ENCODE measurements at regions not wholly inside any gene's neighbourhood (a gene's known extent, or its start where the extent isn't known, plus 50 kb on each side); places are given as distances from the start of the nearest gene placed in this dataset.

DNA sequence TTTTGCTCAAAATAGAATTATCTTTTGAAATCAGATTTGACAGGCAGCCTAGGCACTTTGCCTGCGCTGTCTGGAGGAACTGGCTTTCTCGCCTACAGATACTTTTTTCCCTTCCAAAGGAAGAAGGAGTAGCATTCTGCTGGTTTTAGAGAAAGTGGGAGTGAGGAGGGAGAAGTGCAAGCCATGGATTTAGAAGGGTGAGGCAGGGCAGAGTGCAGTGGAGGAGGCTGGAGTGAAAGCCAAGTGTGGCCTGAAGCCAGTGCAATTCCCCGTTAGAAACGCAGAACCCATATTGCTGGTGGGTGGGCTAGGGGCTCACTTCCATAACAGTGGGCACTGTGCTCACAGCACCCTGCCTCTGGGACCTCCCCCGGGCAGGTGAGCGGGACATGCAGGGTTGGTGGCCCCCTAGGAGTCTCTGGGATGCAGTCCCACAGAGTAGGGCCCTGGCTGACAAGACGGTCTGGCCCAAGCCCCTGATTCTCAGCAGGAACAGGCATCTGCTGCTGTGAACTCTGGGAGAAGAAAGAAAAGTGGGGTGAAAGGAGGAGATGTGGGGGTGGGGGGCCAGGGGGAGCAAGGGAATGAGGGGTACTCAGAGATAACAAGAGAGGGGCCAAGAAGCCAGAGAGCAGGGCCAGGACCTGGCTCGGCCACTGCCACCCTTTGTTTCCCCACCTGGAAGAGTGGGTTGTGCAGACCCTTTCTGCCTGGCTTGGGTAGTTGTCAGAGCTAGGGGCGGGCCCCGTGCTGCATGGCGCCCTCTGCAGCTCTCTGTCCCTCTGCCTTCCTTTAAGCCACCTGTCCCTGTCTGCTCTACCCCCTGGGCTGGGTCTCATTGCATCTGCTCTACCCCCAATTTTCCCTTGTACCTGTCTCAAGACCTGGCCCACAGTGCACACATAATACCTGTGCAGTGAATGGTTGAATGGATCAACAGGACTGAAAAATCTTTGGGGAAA, 273.5 kb upstream of the HS6ST1 start:
- H3K4me1 ChIP-seq (ENCODE audit: control insufficient read depth, insufficient read depth, low read length, poor library complexity, severe bottlenecking) = no peaks in the 10 kb centered on the region
- H3K27me3 ChIP-seq (ENCODE audit: control insufficient read depth, insufficient read depth, low read length) = no peaks in the 10 kb centered on the region
- no peak for DNase-seq
- no peaks in the 10 kb centered on the region for H3K36me3 Mint-ChIP-seq
- H3K4me1 Mint-ChIP-seq = no peaks in the 10 kb centered on the region
- no peak overlapping the region for H3K27ac Mint-ChIP-seq
- no peak overlapping the region for H3K4me3 ChIP-seq (ENCODE audit: low read depth, low read length)
- ATAC-seq (ENCODE audit: low read depth in 2 of 2) = no peak
- H3K4me3 Mint-ChIP-seq = no peak overlapping the region
- H3K9me3 ChIP-seq (ENCODE audit: control insufficient read depth in 2 of 2, low read length in 2 of 2) = no peaks in the 10 kb centered on the region
- H3K9me3 Mint-ChIP-seq = peaks cover 0 to 4% (median 0%) of the 10 kb centered on the region in 7 donors
- H3K27me3 Mint-ChIP-seq = peaks cover 13% of the 10 kb centered on the region
- no peak overlapping the region for H3K27ac ChIP-seq (ENCODE audit: insufficient read depth, low read length, poor library complexity, severe bottlenecking)
- H3K36me3 ChIP-seq (ENCODE audit: control insufficient read depth, insufficient read depth, low read length) = no peaks in the 10 kb centered on the region

DNA sequence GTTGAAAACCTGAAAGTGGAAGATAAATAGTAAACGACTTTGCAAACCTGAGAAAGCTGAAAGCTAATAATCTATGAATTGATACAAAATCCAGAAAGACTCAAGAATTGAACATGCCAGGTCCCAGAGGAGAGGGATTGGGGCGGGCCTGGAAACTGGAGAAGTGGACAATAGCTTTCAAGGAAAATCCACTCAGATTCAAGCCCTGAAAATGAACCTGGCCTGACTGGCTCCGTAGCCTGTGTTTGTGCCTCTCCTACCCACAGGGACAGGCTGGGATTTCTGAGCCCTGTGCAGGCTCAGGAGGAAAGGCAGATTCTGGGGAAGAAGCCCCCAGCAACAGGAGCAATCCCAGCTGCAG, 274.8 kb upstream of the HS6ST1 start:
- DNase-seq (no peak), ATAC-seq (ENCODE audit: low read depth in 2 of 2) (no peak)
- H3K36me3 ChIP-seq (ENCODE audit: control insufficient read depth, insufficient read depth, low read length) = no peaks in the 10 kb centered on the region
- H3K36me3 Mint-ChIP-seq = no peaks in the 10 kb centered on the region
- H3K27me3 Mint-ChIP-seq = peaks cover 13% of the 10 kb centered on the region
- no peaks in the 10 kb centered on the region for H3K4me1 ChIP-seq (ENCODE audit: control insufficient read depth, insufficient read depth, low read length, poor library complexity, severe bottlenecking)
- no peak overlapping the region for H3K4me3 Mint-ChIP-seq
- H3K9me3 Mint-ChIP-seq = peaks cover 0 to 4% (median 0%) of the 10 kb centered on the region in 7 donors
- no peaks in the 10 kb centered on the region for H3K27me3 ChIP-seq (ENCODE audit: control insufficient read depth, insufficient read depth, low read length)
- H3K4me3 ChIP-seq (ENCODE audit: low read depth, low read length) = no peak overlapping the region
- H3K27ac ChIP-seq (ENCODE audit: insufficient read depth, low read length, poor library complexity, severe bottlenecking) = no peak overlapping the region
- no peaks in the 10 kb centered on the region for H3K9me3 ChIP-seq (ENCODE audit: control insufficient read depth in 2 of 2, low read length in 2 of 2)
- no peaks in the 10 kb centered on the region for H3K4me1 Mint-ChIP-seq
- H3K27ac Mint-ChIP-seq = no peak overlapping the region

DNA sequence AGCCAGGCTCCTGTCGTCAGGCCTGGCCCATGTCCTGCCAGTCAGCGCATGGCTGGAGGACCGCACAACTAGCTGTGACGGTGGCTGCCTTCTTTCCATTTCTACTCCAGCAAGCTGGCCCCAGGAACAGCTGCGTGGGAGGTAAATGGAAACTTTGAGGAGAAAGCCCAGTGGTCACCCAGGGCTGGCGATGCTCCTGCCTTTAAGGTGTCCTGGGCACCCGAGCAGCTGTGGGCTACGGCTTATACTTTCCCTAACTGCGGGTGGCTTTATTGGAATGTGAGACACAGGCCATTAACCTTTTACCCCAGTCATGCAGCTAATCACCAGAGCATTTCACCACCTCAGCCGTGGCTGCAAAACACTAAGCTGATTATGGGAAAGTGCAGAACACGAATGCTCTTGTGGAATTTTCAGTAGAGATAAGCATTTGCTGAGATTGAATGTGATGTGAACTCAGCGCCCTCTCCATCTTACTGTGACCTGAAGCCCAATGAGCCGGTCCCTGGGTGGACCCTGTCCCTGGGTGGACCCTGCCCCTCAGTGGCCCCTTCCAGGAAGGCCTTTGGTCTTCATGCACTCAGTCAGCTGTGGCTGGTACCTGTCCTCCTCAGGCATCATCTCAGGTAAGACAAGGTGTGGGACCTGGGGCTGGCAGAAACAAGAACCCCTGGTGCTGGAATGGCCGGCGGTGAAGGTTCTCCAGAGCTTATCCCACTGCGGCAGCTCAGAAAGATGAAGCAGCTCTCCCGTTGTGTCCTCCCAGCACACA, 275.4 kb upstream of the HS6ST1 start:
- Mint-ChIP-seq H3K27me3 (peaks cover 9% of the 10 kb centered on the region), H3K4me1 (no peaks in the 10 kb centered on the region), H3K9me3 (peaks cover 0 to 2% (median 0%) of the 10 kb centered on the region in 7 donors), H3K4me3 (no peak overlapping the region), H3K27ac (no peak overlapping the region), H3K36me3 (no peaks in the 10 kb centered on the region)
- Histone ChIP-seq H3K27me3 (ENCODE audit: control insufficient read depth, insufficient read depth, low read length) (no peaks in the 10 kb centered on the region), H3K9me3 (ENCODE audit: control insufficient read depth in 2 of 2, low read length in 2 of 2) (no peaks in the 10 kb centered on the region), H3K36me3 (ENCODE audit: control insufficient read depth, insufficient read depth, low read length) (no peaks in the 10 kb centered on the region), H3K27ac (ENCODE audit: insufficient read depth, low read length, poor library complexity, severe bottlenecking) (no peak overlapping the region), H3K4me3 (ENCODE audit: low read depth, low read length) (no peak overlapping the region), H3K4me1 (ENCODE audit: control insufficient read depth, insufficient read depth, low read length, poor library complexity, severe bottlenecking) (no peaks in the 10 kb centered on the region)
- DNase-seq (no peak), ATAC-seq (ENCODE audit: low read depth in 2 of 2) (no peak)

DNA sequence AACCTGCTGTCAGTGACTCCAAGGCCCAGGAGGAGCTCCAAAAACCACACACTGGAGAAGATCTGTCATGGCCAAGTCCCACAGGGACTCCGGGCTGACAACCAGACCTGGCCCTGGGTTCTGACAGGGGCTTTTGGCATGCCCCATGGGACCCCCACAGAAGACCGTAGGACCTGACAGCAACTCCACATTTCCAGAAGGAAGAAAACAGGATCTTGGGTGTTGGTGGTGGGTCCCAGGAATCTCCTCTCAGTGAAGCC, 275.9 kb upstream of the HS6ST1 start:
- Histone ChIP-seq H3K27me3 (ENCODE audit: control insufficient read depth, insufficient read depth, low read length) (no peaks in the 10 kb centered on the region), H3K36me3 (ENCODE audit: control insufficient read depth, insufficient read depth, low read length) (no peaks in the 10 kb centered on the region), H3K27ac (ENCODE audit: insufficient read depth, low read length, poor library complexity, severe bottlenecking) (no peak overlapping the region), H3K4me3 (ENCODE audit: low read depth, low read length) (no peak overlapping the region), H3K9me3 (ENCODE audit: control insufficient read depth in 2 of 2, low read length in 2 of 2) (no peaks in the 10 kb centered on the region), H3K4me1 (ENCODE audit: control insufficient read depth, insufficient read depth, low read length, poor library complexity, severe bottlenecking) (no peaks in the 10 kb centered on the region)
- DNase-seq (no peak), ATAC-seq (ENCODE audit: low read depth in 2 of 2) (peak in 1 of 2 donors; percentile 19)
- H3K4me1 Mint-ChIP-seq = no peaks in the 10 kb centered on the region
- peaks cover 0 to 2% (median 0%) of the 10 kb centered on the region in 7 donors for H3K9me3 Mint-ChIP-seq
- H3K36me3 Mint-ChIP-seq = no peaks in the 10 kb centered on the region
- no peak overlapping the region for H3K4me3 Mint-ChIP-seq
- no peak overlapping the region for H3K27ac Mint-ChIP-seq
- peaks cover 9% of the 10 kb centered on the region for H3K27me3 Mint-ChIP-seq

DNA sequence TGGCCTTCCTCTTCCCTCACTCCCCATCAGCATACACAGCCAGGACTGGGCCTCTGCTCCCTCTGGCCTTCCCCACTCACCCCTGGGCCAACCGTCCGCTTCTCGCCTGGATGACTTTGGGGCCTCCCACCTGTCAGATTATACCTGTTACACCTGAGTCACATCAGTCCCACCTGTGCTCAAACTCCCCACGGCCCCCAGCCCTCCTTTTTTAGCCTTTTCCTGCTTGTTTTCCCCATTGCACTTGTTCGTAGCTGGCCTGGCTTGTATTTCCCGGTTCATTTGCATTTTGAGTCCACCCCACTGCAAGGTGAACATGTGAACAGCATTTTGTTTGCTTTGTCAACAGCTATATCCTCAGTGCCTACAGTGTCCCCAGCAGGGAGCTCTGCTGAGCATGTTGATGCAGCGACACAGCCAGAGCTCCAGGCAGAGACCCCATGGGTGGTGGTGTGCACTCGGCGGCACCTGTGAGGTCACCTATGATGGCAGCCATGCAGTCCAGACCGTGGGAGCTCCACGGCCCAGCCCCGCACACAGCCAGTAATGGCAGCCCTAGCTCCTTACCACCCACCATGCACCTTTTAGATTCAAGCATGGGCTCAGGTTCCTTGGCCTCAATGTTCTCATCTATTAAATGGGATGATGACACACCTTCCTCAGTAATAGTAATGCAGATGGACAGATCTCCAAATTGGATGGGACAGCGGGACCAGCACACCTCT, 276.4 kb upstream of the HS6ST1 start:
- no peak overlapping the region for H3K4me3 Mint-ChIP-seq
- Histone ChIP-seq H3K36me3 (ENCODE audit: control insufficient read depth, insufficient read depth, low read length) (no peaks in the 10 kb centered on the region), H3K27me3 (ENCODE audit: control insufficient read depth, insufficient read depth, low read length) (no peaks in the 10 kb centered on the region), H3K27ac (ENCODE audit: insufficient read depth, low read length, poor library complexity, severe bottlenecking) (no peak overlapping the region), H3K4me3 (ENCODE audit: low read depth, low read length) (no peak overlapping the region), H3K9me3 (ENCODE audit: control insufficient read depth in 2 of 2, low read length in 2 of 2) (no peaks in the 10 kb centered on the region), H3K4me1 (ENCODE audit: control insufficient read depth, insufficient read depth, low read length, poor library complexity, severe bottlenecking) (no peaks in the 10 kb centered on the region)
- H3K4me1 Mint-ChIP-seq = no peaks in the 10 kb centered on the region
- no peaks in the 10 kb centered on the region for H3K36me3 Mint-ChIP-seq
- DNase-seq (no peak), ATAC-seq (ENCODE audit: low read depth in 2 of 2) (peak in 1 of 2 donors; percentile 13)
- H3K27me3 Mint-ChIP-seq = peaks cover 4% of the 10 kb centered on the region
- peaks cover 0 to 2% (median 0%) of the 10 kb centered on the region in 7 donors for H3K9me3 Mint-ChIP-seq
- no peak overlapping the region for H3K27ac Mint-ChIP-seq

DNA sequence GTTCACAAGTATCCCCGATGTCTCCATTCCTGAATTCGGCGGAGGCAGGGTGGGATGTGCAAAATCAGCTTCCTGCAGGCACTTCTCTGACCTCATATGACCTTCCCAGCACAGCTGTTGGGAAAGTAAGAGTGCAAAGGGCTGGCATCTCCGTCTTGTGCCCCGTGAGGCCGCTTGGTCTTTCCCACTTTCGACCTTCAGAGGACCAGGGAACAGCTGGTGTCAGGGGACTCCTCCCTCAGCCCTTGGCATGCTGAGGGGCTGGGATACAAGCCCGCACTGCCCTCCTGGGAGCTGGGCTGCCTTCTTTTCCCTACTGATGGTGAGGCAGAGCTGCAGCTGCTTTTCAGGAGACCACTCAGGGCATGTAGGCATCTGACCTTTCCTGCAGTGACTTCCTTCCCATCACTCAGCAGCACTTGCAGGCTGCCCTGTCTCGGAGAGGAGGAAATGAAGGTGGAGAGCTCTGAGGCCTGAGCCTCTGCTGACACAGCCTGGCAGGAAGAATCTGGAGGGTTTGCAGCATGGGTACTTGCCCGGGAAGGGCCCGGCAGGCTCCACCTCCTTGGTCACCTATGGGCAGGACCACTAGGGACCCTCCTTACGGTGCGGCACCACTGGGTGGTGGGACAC, 277.2 kb upstream of the HS6ST1 start:
- Mint-ChIP-seq H3K36me3 (no peaks in the 10 kb centered on the region), H3K9me3 (peaks cover 0 to 2% (median 0%) of the 10 kb centered on the region in 7 donors), H3K4me3 (no peak overlapping the region), H3K27ac (no peak overlapping the region), H3K4me1 (no peaks in the 10 kb centered on the region), H3K27me3 (no peaks in the 10 kb centered on the region)
- Histone ChIP-seq H3K4me3 (ENCODE audit: low read depth, low read length) (no peak overlapping the region), H3K27me3 (ENCODE audit: control insufficient read depth, insufficient read depth, low read length) (no peaks in the 10 kb centered on the region), H3K36me3 (ENCODE audit: control insufficient read depth, insufficient read depth, low read length) (no peaks in the 10 kb centered on the region), H3K27ac (ENCODE audit: insufficient read depth, low read length, poor library complexity, severe bottlenecking) (no peak overlapping the region), H3K9me3 (ENCODE audit: control insufficient read depth in 2 of 2, low read length in 2 of 2) (no peaks in the 10 kb centered on the region), H3K4me1 (ENCODE audit: control insufficient read depth, insufficient read depth, low read length, poor library complexity, severe bottlenecking) (no peaks in the 10 kb centered on the region)
- DNase-seq (no peak), ATAC-seq (ENCODE audit: low read depth in 2 of 2) (no peak)

DNA sequence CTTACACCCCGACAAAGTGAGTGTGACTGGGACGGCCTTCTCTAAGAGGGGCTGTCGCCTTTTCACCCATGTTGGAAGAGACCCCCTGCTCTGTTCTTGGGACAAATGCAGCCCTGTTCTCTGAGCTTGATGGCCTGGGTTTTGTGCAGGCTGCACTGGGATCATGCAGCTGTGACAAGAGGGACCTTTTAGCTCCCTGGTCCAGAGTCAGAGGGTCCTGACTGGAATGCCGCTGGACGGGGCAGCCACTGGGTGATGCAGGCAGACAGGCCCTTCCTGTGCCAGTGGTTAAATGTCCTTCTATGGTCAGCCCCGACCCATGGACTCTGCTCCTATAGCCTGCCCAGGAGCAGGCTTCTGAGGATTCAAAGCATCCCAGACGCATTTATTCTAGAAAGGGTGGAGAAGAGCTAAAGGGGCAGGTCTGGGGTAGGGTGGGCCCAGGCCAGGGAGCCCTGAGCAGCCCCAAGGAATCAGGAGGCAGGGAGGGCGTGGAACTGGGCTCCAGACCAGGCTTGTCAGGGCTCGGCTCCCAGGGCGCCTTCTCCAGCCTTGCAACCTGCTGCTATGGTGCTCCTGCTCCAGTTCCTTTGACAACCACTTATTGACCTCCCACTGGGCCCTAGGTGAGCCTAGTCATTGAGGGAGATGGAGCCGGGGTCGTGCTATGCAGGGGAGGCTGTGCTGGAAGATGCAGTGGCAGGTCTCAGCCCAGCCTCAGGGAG, 277.9 kb upstream of the HS6ST1 start:
- Mint-ChIP-seq H3K27me3 (no peaks in the 10 kb centered on the region), H3K27ac (no peak overlapping the region), H3K4me1 (no peaks in the 10 kb centered on the region)

More for the DNA sequence above, 277.9 kb upstream of the HS6ST1 start:
- H3K4me1 ChIP-seq (ENCODE audit: control insufficient read depth, insufficient read depth, low read length, poor library complexity, severe bottlenecking) = no peaks in the 10 kb centered on the region
- no peak overlapping the region for H3K27ac ChIP-seq (ENCODE audit: insufficient read depth, low read length, poor library complexity, severe bottlenecking)
- no peak overlapping the region for H3K4me3 ChIP-seq (ENCODE audit: low read depth, low read length)
- no peaks in the 10 kb centered on the region for H3K36me3 ChIP-seq (ENCODE audit: control insufficient read depth, insufficient read depth, low read length)
- ATAC-seq (ENCODE audit: low read depth in 2 of 2) (no peak), DNase-seq (no peak)
- H3K36me3 Mint-ChIP-seq = no peaks in the 10 kb centered on the region
- H3K9me3 ChIP-seq (ENCODE audit: control insufficient read depth in 2 of 2, low read length in 2 of 2) = no peaks in the 10 kb centered on the region
- H3K9me3 Mint-ChIP-seq = no peaks in the 10 kb centered on the region
- H3K27me3 ChIP-seq (ENCODE audit: control insufficient read depth, insufficient read depth, low read length) = no peaks in the 10 kb centered on the region
- no peak overlapping the region for H3K4me3 Mint-ChIP-seq

Measured in CD4-positive, CD25-positive, alpha-beta regulatory T cell (primary cell).